ENCODE measurements at regions not wholly inside any gene's neighbourhood (a gene's known extent, or its start where the extent isn't known, plus 50 kb on each side); places are given as distances from the start of the nearest gene placed in this dataset.

GRCh38 chrX:134184936-134185335 is 52.0 kb upstream of the CCDC160 start:
- no peaks in the 10 kb centered on the region for H3K36me3 Mint-ChIP-seq
- no peak overlapping the region for H3K4me3 Mint-ChIP-seq
- H3K27ac Mint-ChIP-seq, result no peak overlapping the region
- H3K4me1 Mint-ChIP-seq, result peaks cover 5% of the 10 kb centered on the region
- peaks cover 7% of the 10 kb centered on the region for H3K9me3 Mint-ChIP-seq
- peaks cover 2% of the 10 kb centered on the region for H3K27me3 Mint-ChIP-seq (ENCODE audit: low read depth)
- TF ChIP-seq CTCF (IDR thresholded peaks at IDR 0.05; ENCODE audit: unreplicated experiment), result no peak
- no peak for DNase-seq (ENCODE audit: low spot score in 2 of 2, unreplicated experiment in 2 of 2)

- no peak overlapping the region for H3K27ac Mint-ChIP-seq
Observed at GRCh38 chrX:134186362-134187121, 50.4 kb upstream of the CCDC160 start.

More at GRCh38 chrX:134186362-134187121, 50.4 kb upstream of the CCDC160 start:
- Mint-ChIP-seq H3K4me1 (peaks cover 4% of the 10 kb centered on the region), H3K36me3 (no peaks in the 10 kb centered on the region), H3K9me3 (peaks cover 3% of the 10 kb centered on the region), H3K4me3 (no peak overlapping the region), H3K27me3 (ENCODE audit: low read depth) (no peaks in the 10 kb centered on the region)
- TF ChIP-seq CTCF (IDR thresholded peaks at IDR 0.05; ENCODE audit: unreplicated experiment), result no peak
- DNase-seq (ENCODE audit: low spot score in 2 of 2, unreplicated experiment in 2 of 2), result no peak

Measured in mesothelial cell of epicardium (in vitro differentiated cells).